Keratinocyte (primary cell): ENCODE measurements at regions not wholly inside any gene's neighbourhood (a gene's known extent, or its start where the extent isn't known, plus 50 kb on each side); places are given as distances from the start of the nearest gene placed in this dataset.

Source experiments
- DNase-seq: peaks from one replicate; pipeline ENCODE4 v3.0.0-alpha.2; 2011; ENCODE audit warnings: low read depth, missing footprints, low spot score
- FAIRE-seq: peaks from 2 replicates; lab custom pipeline; 2011; peaks lifted over from hg19 to GRCh38; lab: Jason Lieb, UNC
- H2AFZ ChIP-seq: 2 replicates; pipeline ENCODE4 v1.6.0; 2012; ENCODE audit warnings: low read length, control low read depth, inconsistent platforms; ENCODE audit not compliant: control insufficient read depth
- H3K27ac ChIP-seq: 2 replicates; pipeline ENCODE4 v1.5.1; 2011; ENCODE audit warnings: low read length; ENCODE audit not compliant: control insufficient read depth, insufficient read depth
- H3K27me3 ChIP-seq: 3 replicates; pipeline ENCODE4 v1.6.0; 2011; ENCODE audit warnings: low read length; ENCODE audit not compliant: control insufficient read depth, insufficient read depth; ENCODE audit errors: extremely low read depth
- H3K36me3 ChIP-seq, 2 experiments: 2 replicates in 1 of 2; 3 replicates in 1 of 2; pipeline ENCODE4 v1.5.1; 2011; ENCODE audit warnings: low read length in 2 of 2, mild to moderate bottlenecking in 1 of 2; ENCODE audit not compliant: control insufficient read depth in 2 of 2, insufficient read depth in 2 of 2; ENCODE audit errors: extremely low read depth in 1 of 2
- H3K4me1 ChIP-seq: 3 replicates; pipeline ENCODE4 v1.5.1; 2011; ENCODE audit warnings: low read length; ENCODE audit not compliant: control insufficient read depth, insufficient read depth; ENCODE audit errors: extremely low read depth
- H3K4me2 ChIP-seq: 3 replicates; pipeline ENCODE4 v1.6.0; 2011; ENCODE audit warnings: low read depth, low read length; ENCODE audit not compliant: control insufficient read depth, insufficient read depth; ENCODE audit errors: extremely low read depth
- H3K4me3 ChIP-seq, 3 experiments: fragments of 200-600 bp in 1 of 3; sonication (generic) in 1 of 3; 2 replicates in 2 of 3; 3 replicates in 1 of 3; pipeline ENCODE4 v1.5.1; 2011 to 2016; ENCODE audit warnings: low read length in 3 of 3, mild to moderate bottlenecking in 3 of 3, control low read depth in 2 of 3, inconsistent platforms in 1 of 3, low read depth in 1 of 3, mixed read lengths in 1 of 3, mixed run types in 1 of 3, moderate library complexity in 1 of 3; ENCODE audit not compliant: control insufficient read depth in 2 of 3, insufficient read depth in 2 of 3; ENCODE audit errors: extremely low read depth in 1 of 3
- H3K79me2 ChIP-seq: 2 replicates; pipeline ENCODE4 v1.6.0; 2012; ENCODE audit warnings: low read length; ENCODE audit not compliant: control insufficient read depth, insufficient read depth
- H3K9ac ChIP-seq: 3 replicates; pipeline ENCODE4 v1.6.0; 2011; ENCODE audit warnings: low read length; ENCODE audit not compliant: control insufficient read depth, insufficient read depth; ENCODE audit errors: extremely low read depth
- H3K9me1 ChIP-seq: 3 replicates; pipeline ENCODE4 v1.6.0; 2011; ENCODE audit warnings: low read length; ENCODE audit not compliant: control insufficient read depth, insufficient read depth; ENCODE audit errors: extremely low read depth
- H3K9me3 ChIP-seq: 2 replicates; pipeline ENCODE4 v1.5.1; 2012; ENCODE audit warnings: low read depth, low read length; ENCODE audit not compliant: control insufficient read depth
- H4K20me1 ChIP-seq: 3 replicates; pipeline ENCODE4 v1.6.0; 2011; ENCODE audit warnings: low read length; ENCODE audit not compliant: control insufficient read depth, insufficient read depth; ENCODE audit errors: extremely low read depth
- CTCF ChIP-seq, 3 experiments: IDR thresholded peaks in 1 of 3; conservative IDR thresholded peaks in 1 of 3; optimal IDR thresholded peaks in 1 of 3; 2 replicates in 2 of 3; 3 replicates in 1 of 3; pipeline versions ENCODE3 to v1.5.1; 2011; ENCODE audit warnings: low read length in 3 of 3, mild to moderate bottlenecking in 3 of 3, moderate library complexity in 2 of 3, control low read depth in 1 of 3, inconsistent platforms in 1 of 3; ENCODE audit not compliant: insufficient read depth in 2 of 3; ENCODE audit errors: extremely low read depth in 1 of 3
- EZH2 ChIP-seq: IDR thresholded peaks from one replicate; pipeline ENCODE4 v1.6.1; 2012; ENCODE audit warnings: inconsistent platforms, mild to moderate bottlenecking, low read length, moderate library complexity
- dilution Hi-C: fragments of 300-500 bp; cut with MboI; formaldehyde crosslinking; loops from one replicate; pipeline ENCODE4 v1.7.0; 2020; ENCODE audit warnings: low sequenced_read_pairs; ENCODE audit not compliant: extremely low pct_ligation_motif_present

GRCh38 chr6:106747139-106747538 is 117.8 kb downstream of the QRSL1 start:
- peaks cover 71% of the 10 kb centered on the region for H3K4me1 ChIP-seq

GRCh38 chr6:106746652-106747051 is 117.3 kb downstream of the QRSL1 start:
- Histone ChIP-seq H3K27ac (peak overlapping the region; percentile 72), H3K4me3 (no peak overlapping the region), H2AFZ (no peak overlapping the region), H3K36me3 (no peaks in the 10 kb centered on the region), H3K27me3 (no peaks in the 10 kb centered on the region), H3K9me3 (no peaks in the 10 kb centered on the region), H3K9ac (peak overlapping the region; percentile 66), H3K4me2 (peak overlapping the region; percentile 61), H3K4me1 (peaks cover 66% of the 10 kb centered on the region), H3K9me1 (no peaks in the 10 kb centered on the region), H3K79me2 (no peaks in the 10 kb centered on the region), H4K20me1 (no peaks in the 10 kb centered on the region)
- peak; percentile 95 for DNase-seq
- TF ChIP-seq CTCF (optimal IDR thresholded peaks at IDR 0.05 in 1 of 3, IDR thresholded peaks at IDR 0.05 in 1 of 3, conservative IDR thresholded peaks at IDR 0.05 in 1 of 3; ENCODE audit: extremely low read depth in 1 of 3, insufficient read depth in 2 of 3, low read length in 3 of 3) (no peak), EZH2 (no peak)
- dilution Hi-C loops: no loop called here
- peak; percentile 94 for FAIRE-seq

More at GRCh38 chr6:106747139-106747538, 117.8 kb downstream of the QRSL1 start:
- Histone ChIP-seq H3K9me1 (no peaks in the 10 kb centered on the region), H4K20me1 (no peaks in the 10 kb centered on the region), H3K4me2 (peak overlapping the region; percentile 61), H3K9me3 (no peaks in the 10 kb centered on the region), H3K36me3 (no peaks in the 10 kb centered on the region), H3K27me3 (no peaks in the 10 kb centered on the region), H3K9ac (peak overlapping the region; percentile 66), H3K4me3 (no peak overlapping the region), H3K79me2 (no peaks in the 10 kb centered on the region), H2AFZ (no peak overlapping the region), H3K27ac (peak overlapping the region; percentile 72)
- peak; percentile 55 for DNase-seq
- FAIRE-seq: no peak
- dilution Hi-C loops: no loop called here
- TF ChIP-seq CTCF (optimal IDR thresholded peaks at IDR 0.05 in 1 of 3, IDR thresholded peaks at IDR 0.05 in 1 of 3, conservative IDR thresholded peaks at IDR 0.05 in 1 of 3; ENCODE audit: extremely low read depth in 1 of 3, insufficient read depth in 2 of 3, low read length in 3 of 3) (no peak), EZH2 (no peak)
